ENCODE measurements at regions not wholly inside any gene's neighbourhood (a gene's known extent, or its start where the extent isn't known, plus 50 kb on each side); places are given as distances from the start of the nearest gene placed in this dataset.

DNA sequence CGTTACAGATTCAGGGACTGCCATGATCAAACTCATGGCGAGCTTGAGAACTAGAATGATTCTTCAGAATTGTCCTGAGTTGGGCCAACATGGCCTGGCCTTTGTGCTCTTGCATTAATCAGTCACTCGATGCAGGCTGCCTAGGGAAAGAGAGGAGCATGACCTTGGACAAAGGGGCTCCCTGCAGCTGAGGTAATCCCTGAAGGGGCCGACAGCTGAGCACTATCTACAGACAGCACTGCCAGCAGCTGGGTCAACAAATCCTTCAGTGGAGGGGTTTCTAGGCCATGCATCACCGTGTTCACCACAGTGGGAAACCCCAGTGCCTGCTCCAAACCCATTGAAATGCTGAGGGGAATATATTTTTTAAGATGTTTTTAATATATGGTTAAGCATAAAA is 159.5 kb upstream of the POU2AF2 start:
- Histone ChIP-seq H2BK15ac (ENCODE audit: low read depth, low read length) (no peak overlapping the region), H3K14ac (ENCODE audit: insufficient read depth, low read length) (no peak overlapping the region), H2BK20ac (ENCODE audit: low read depth, low read length, poor library complexity, severe bottlenecking) (no peak overlapping the region), H2AK5ac (ENCODE audit: insufficient read length, low read length) (no peak overlapping the region), H3K4me2 (ENCODE audit: insufficient read depth, insufficient read length, low read length) (no peak overlapping the region), H3K23me2 (ENCODE audit: insufficient read length, low read depth, low read length, poor library complexity, severe bottlenecking) (no peaks in the 10 kb centered on the region), H3K27ac (ENCODE audit: insufficient read length, low read depth, low read length) (no peak overlapping the region), H3K9ac (ENCODE audit: extremely low read depth, insufficient read length, low read length) (no peak overlapping the region), H3K9me3 (ENCODE audit: control insufficient read depth, low read depth, low read length) (no peaks in the 10 kb centered on the region), H3T11ph (ENCODE audit: low read length) (no peak overlapping the region), H3K18ac (ENCODE audit: insufficient read length, low read depth, low read length) (no peak overlapping the region), H3K23ac (ENCODE audit: insufficient read length, low read depth, low read length) (no peak overlapping the region), H2BK12ac (ENCODE audit: insufficient read length, low read depth, low read length) (no peak overlapping the region), H4K91ac (ENCODE audit: insufficient read length, low read depth, low read length) (no peak overlapping the region), H3K56ac (ENCODE audit: insufficient read length, low read depth, low read length) (no peak overlapping the region), H2BK120ac (ENCODE audit: low read depth, low read length, poor library complexity, severe bottlenecking) (no peak overlapping the region), H3K79me2 (ENCODE audit: insufficient read depth, low read length) (no peaks in the 10 kb centered on the region), H4K20me1 (ENCODE audit: control insufficient read depth, insufficient read depth, insufficient read length) (no peaks in the 10 kb centered on the region), H3K79me1 (ENCODE audit: insufficient read depth, low read depth, low read length, poor library complexity, severe bottlenecking) (no peaks in the 10 kb centered on the region), H2AFZ (ENCODE audit: low read length) (no peak overlapping the region), H3K4me1 (ENCODE audit: insufficient read depth, low read length) (no peaks in the 10 kb centered on the region), H3K4ac (ENCODE audit: low read depth, low read length) (no peak overlapping the region), H4K8ac (replicated peaks; ENCODE audit: insufficient read length, low read depth, low read length) (no peak overlapping the region), H2BK5ac (ENCODE audit: insufficient read length, low read length) (no peak overlapping the region), H3K27me3 (ENCODE audit: insufficient read depth, low read length) (no peaks in the 10 kb centered on the region), H4K5ac (ENCODE audit: insufficient read length, low read depth, low read length) (no peak overlapping the region)
- TF ChIP-seq, protein P1, sequence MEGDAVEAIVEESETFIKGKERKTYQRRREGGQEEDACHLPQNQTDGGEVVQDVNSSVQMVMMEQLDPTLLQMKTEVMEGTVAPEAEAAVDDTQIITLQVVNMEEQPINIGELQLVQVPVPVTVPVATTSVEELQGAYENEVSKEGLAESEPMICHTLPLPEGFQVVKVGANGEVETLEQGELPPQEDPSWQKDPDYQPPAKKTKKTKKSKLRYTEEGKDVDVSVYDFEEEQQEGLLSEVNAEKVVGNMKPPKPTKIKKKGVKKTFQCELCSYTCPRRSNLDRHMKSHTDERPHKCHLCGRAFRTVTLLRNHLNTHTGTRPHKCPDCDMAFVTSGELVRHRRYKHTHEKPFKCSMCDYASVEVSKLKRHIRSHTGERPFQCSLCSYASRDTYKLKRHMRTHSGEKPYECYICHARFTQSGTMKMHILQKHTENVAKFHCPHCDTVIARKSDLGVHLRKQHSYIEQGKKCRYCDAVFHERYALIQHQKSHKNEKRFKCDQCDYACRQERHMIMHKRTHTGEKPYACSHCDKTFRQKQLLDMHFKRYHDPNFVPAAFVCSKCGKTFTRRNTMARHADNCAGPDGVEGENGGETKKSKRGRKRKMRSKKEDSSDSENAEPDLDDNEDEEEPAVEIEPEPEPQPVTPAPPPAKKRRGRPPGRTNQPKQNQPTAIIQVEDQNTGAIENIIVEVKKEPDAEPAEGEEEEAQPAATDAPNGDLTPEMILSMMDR (conservative IDR thresholded peaks at IDR 0.05): no peak
- Mint-ChIP-seq H3K9me3 (no peaks in the 10 kb centered on the region), H3K4me1 (peaks cover 7 to 23% of the 10 kb centered on the region in 2 experiments), H3K27me3 (ENCODE audit: low read depth) (no peaks in the 10 kb centered on the region), H3K27ac (peak overlapping the region in 1 of 3 experiments; percentile 64; a peak in 1 of 7 replicates), H3K4me3 (no peak overlapping the region; a peak in 1 of 5 replicates), H3K36me3 (ENCODE audit: insufficient read depth in 1 of 3, low read depth in 3 of 3) (no peaks in the 10 kb centered on the region)
- WGBS (ENCODE audit: extremely low coverage, insufficient read length, low lambda C conversion rate): no CpG with 5 or more reads among the region's 5 CpGs
- DNase-seq: no peak
